Astrocyte of the spinal cord (primary cell): ENCODE measurements at regions not wholly inside any gene's neighbourhood (a gene's known extent, or its start where the extent isn't known, plus 50 kb on each side); places are given as distances from the start of the nearest gene placed in this dataset.
"Not testable (repeated sequence)": the region's sequence is repeated elsewhere in the genome, so short reads cannot be mapped to it uniquely, and the experiment has no call there.

ENCODE experiments used
- DNase-seq: peaks from one replicate; pipeline ENCODE4 v3.0.0; 2011; ENCODE audit warnings: low read depth, low spot score
- H3K4me3 ChIP-seq: 2 replicates; pipeline ENCODE4 v1.5.1; 2011; ENCODE audit warnings: low read depth, mild to moderate bottlenecking, low read length, moderate library complexity
- CTCF ChIP-seq: IDR thresholded peaks from 2 replicates; pipeline ENCODE4 v1.5.1; 2012; ENCODE audit warnings: low read depth, mild to moderate bottlenecking, low read length, inconsistent platforms
- in situ Hi-C: cut with HindIII; loops from 2 replicates; pipeline ENCODE4 v1.10.0; 2017; ENCODE audit warnings: low sequenced_read_pairs

GRCh38 chr2:185578322-185578721, 160.3 kb upstream of the FSIP2 start:
- no peak for TF ChIP-seq CTCF
- H3K4me3 ChIP-seq, result no peak overlapping the region
- in situ Hi-C loops, result no loop called here
- DNase-seq, result no peak

GRCh38 chr2:185583058-185583816, 155.4 kb upstream of the FSIP2 start:
- TF ChIP-seq CTCF, result no peak
- DNase-seq, result peak; percentile 86
- in situ Hi-C loops, result no loop called here
- H3K4me3 ChIP-seq, result no peak overlapping the region

- DNase-seq, H3K4me3 ChIP-seq, in situ Hi-C loops: not testable (repeated sequence)
These were observed 153.4 kb upstream of the FSIP2 start for GRCh38 chr2:185585165-185585564.

GRCh38 chr2:185591276-185591675, 147.3 kb upstream of the FSIP2 start:
- in situ Hi-C loops, H3K4me3 ChIP-seq, DNase-seq: not testable (repeated sequence)

DNA sequence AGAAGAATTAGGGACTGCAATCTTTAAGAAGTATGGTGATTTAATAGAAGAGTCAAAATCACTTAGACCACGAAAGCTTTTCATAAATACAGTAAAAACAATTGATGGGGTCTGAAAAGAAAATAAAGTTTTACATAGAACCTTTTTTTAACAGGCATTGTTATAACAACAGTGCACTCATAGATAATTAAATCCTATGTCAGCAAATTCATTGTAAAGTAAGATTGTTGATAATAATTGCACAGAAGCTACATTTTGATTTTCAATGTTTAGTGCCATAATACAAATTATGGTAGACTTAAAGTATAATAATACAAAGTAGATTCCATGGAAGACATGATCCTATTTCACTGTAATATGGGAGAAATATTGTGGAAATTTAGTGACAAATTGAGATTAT, 130.7 kb upstream of the FSIP2 start:
- in situ Hi-C loops, result no loop called here
- no peak overlapping the region for H3K4me3 ChIP-seq
- no peak for TF ChIP-seq CTCF
- DNase-seq, result no peak

GRCh38 chr2:185608799-185609198, 129.8 kb upstream of the FSIP2 start:
- in situ Hi-C loops, result no loop called here
- peak; percentile 27 for DNase-seq
- peak; percentile 32 for TF ChIP-seq CTCF
- no peak overlapping the region for H3K4me3 ChIP-seq

GRCh38 chr2:185610301-185610700, 128.3 kb upstream of the FSIP2 start:
- in situ Hi-C loops, result no loop called here
- no peak for TF ChIP-seq CTCF
- H3K4me3 ChIP-seq, result no peak overlapping the region
- no peak for DNase-seq

DNA sequence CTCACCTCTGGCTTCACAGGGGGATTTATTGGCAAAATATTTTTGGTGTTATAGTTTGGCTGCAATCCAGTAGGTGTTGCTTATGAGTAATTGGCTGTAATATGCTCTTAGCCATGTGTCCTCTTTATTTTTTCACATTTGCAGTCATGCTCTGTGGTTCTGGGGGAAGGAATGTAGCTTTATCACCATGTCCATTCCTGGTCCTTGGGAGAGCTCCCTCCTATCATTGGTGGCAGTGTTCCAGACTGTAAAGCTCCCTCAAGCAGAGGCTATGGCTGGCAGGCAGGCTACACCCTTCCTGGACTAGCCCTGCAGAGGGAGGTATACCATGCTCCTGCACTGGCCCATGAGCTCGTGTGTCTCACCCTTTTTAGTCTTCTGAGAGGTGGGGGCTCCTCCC, 120.0 kb upstream of the FSIP2 start:
- no peak for TF ChIP-seq CTCF
- no peak overlapping the region for H3K4me3 ChIP-seq
- peak; percentile 50 for DNase-seq
- in situ Hi-C loops, result no loop called here
